GM21360 (cell line): ENCODE measurements at regions not wholly inside any gene's neighbourhood (a gene's known extent, or its start where the extent isn't known, plus 50 kb on each side); places are given as distances from the start of the nearest gene placed in this dataset.

Experiments used
- ATAC-seq: cut with Tn5 transposase; IDR thresholded peaks from one replicate; pipeline ENCODE4 v1.9.1; 2021; ENCODE audit warnings: mild to moderate bottlenecking, moderate library complexity; ENCODE audit not compliant: unreplicated experiment

DNA sequence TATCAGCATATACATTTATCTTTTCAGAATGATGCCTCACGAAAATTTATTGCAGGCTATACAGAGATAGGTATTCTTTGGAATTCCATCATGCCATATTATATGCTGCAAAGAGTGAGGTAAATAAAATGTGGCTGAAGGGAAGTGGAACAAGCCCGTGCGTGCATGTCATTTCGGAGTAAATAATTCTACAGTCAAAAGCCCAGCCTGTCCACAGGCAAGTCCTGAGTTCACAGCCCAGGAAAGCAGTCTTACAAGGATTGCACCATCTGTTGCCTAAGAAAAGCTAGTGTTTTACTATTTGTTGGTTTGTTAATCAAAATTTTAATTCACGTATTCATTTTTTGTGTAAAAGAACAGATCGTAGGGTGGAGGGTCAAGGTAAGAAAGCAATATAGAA, 292.4 kb upstream of the AKR1E2 start:
- ATAC-seq, result no peak

DNA sequence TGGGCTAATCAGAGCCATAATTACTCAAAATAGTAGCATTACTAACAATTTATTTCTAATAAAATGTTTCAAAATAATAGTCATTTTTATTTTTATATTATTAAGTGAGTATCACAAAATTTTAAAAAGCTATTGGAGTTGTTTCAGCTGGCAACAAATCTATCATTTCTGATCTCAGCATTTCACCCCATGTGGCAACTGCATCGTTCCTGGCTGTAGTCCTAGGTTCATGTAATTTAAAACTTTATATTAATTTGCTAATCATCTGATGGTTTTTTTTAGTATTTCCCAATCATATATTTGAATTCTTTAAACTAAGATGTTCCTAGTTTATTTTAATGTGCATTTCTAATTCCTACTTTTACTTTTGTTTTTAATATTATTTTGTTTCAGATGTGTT, 293.0 kb upstream of the AKR1E2 start:
- ATAC-seq, result no peak

DNA sequence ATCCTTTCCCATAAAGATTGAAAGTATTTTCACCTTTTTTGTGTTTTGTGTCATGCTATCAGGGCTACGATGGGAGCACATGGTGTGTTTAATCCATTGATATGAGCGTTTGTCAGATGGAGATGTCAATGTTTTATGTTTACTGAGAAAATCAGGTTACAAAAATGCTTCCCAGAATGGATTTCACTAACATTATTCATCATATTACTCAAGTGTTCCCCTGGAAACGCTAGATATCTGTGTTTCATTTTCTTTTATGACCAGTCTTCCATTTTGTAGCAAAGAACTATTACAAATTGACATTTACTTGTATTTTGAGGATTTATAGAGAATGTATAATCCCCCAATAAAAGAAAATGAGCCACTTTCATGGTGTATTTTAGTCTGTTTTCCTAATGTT, 293.5 kb upstream of the AKR1E2 start:
- no peak for ATAC-seq

DNA sequence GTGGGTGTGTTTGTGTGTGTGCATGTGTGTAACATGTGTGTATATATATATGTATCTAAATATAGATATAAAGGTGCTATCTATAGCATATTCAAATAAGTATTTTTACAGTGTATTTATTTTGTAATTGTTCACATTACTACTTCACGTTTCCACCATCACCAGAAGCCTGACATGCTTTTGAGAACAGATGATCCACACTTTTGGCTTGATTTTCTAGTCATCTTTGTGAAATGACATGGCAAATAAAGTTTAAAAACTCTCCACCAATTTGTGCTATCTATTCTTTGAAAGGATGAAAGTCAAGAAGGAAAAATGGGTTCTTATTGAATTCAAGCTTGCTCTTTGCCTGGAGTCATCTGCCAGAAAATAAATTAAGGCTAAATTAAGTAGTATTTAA, 294.0 kb upstream of the AKR1E2 start:
- no peak for ATAC-seq

DNA sequence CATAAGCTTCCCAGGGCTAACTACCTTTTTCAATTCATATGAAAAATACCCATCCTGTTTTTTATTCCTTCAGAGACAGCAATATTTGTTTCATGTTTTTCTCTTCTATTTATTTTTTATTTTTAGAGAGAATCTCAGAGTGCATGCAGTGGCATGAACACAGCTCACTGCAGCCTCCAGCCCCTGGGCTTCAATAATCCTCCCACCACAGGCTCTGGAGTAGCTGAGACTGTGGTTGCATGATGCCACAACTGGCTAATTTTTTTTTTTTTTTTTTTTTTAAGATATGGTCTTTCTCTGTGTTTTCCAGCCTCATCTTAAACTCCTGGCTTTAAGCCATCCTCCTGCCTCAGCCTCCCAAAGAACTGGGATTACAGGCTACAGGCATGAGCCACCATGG, 296.7 kb upstream of the AKR1E2 start:
- no peak for ATAC-seq

DNA sequence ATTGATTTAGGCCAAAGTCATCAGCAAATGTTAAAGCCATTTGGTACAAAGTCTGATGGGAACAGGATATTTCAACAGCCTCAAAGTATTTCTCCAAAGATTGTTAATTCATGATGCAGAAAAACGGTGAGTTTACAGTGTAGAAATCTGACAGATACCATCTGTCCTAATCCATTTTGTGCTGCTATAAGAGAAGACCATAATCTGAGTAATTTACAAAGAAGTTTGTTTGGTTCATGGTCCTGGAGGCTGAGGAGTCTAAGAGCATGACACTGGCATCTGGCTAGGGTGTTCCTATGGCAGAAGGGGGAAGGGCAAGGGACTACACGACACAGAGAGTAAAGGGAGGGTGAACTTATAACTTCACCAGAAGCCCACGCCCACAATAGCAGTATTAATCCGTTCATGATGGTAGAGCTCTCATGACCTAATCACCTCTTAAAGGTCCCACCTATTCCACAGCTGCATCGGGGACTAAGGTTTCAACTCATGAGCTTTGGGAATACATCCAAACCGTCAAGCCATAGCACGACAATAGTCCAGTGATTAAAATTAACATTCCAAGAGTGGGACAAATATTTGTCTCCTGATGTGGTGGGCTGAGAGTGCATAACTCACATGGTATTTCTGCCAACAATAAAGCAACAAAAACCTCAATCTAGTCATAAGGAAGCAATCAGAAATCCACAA, 298.6 kb upstream of the AKR1E2 start:
- ATAC-seq, result no peak

DNA sequence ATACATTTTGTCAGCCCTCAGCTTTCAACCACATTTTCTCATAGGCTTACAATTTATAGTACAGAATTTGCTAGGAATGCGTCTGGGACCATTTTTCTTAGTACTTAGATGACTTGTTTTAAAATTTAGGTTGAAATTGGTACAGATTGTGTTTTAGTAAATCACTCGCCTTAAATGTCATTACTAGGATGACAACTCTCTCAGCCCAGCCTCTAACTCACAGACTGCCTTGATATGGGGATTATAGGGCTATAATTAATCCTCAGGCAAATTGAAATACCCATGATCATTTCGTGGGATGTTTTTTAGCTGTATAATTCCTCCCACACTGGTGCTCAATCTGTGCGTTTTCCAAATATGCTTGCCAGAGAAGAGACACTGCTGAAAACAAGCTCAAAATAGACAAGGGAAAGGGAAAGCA, 299.7 kb upstream of the AKR1E2 start:
- ATAC-seq, result no peak

DNA sequence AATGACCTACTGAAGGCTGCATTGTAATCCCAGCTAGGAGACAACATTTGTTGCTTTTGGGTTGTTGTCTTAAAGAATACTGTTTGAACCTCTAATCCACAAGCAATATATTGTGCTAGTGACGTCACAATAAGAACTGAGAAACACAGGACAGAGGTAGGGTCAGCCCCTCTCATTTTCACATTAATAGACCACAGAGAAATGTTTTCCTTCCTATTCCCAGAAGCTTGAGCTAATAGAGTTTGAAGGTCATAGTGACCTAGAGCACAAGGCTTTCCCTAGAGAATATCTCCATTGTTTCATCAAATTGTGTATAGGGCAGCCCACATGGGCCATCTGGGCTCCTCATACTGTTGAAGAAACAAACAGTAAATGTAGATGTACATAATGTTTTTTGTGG, 300.9 kb upstream of the AKR1E2 start:
- no peak for ATAC-seq

DNA sequence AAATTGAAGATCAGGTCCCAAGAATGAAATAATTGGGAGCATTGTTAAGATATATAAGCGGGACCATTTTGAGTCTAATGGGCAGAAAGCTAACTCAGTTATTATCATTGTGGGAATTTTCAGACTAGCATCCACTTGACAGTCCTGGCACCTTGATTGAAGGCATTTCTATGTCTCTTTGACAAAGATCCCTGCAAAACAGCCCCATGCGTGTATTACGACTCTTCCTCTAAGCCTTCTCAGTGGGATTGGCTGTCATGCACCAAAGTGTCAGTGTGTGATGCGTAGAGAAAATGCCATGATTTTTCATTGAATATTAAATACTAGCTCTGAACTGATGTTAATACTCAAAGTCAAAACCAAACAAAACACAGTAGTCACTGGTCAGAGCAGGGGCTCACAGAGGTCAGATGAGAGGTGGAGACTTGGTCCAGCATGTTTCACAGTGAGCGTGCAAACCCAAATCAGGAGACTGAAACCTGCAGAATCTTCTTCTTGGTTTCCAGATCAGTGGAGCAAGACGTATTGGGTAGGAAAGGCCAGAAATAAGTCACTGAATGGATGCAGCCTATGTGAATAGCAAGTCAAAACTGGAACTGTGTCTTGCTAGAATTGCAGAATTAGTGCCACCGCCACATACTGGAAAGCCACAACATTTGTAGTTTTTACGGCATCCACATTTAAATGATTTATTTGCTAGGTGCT, 303.6 kb upstream of the AKR1E2 start:
- peak; percentile 72 for ATAC-seq

DNA sequence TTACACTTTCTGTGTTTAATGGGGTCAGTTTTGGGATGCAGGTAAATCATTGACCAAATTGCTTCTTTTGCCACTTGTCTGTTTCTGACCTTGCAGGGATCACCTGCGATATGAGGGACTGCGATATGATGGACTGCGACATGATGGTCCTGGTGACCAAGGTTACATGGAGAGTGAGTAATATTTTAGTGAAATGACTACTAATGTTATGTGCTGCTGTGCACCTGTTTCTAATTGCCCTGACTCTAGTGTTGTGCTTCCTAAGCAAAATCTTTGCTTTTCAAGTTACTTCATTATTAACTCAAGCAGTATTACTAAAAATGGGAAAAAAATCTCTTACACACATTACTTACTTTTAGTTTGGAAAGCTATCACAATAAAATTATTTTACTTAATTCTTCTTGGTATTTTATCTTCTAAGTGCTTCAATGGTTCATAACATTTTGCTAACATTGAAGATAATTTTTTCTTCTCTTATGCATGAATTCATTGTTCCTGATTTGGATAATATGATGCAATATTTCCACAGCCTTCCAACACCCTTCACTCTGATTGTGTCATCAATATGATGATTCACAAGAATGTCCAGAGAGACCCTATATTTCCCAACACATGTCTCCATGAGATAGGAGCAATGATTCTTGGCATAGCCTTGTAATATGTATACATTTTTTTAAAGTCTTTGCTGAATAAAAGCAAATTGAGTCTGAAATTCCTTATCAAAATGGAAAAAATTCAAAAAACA, 306.2 kb upstream of the AKR1E2 start:
- ATAC-seq, result no peak

DNA sequence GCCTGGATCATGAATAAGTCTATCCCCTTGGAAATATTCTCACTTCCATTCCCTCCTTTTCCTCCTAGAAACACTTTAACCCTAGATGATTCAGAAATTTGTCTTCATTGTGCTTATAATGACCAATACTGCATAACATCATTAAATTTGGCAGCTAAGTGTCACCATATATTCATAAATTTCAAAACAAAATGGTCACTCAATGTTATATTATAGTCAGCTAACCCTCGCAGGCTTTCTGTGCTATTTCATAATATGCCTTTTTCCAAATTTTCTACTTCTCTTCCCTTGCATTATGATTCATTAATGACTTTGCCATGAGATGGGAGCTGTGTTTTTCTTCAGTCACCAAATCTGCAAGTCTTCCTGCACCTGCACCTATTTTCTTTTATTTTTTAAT, 308.3 kb upstream of the AKR1E2 start:
- ATAC-seq, result no peak

DNA sequence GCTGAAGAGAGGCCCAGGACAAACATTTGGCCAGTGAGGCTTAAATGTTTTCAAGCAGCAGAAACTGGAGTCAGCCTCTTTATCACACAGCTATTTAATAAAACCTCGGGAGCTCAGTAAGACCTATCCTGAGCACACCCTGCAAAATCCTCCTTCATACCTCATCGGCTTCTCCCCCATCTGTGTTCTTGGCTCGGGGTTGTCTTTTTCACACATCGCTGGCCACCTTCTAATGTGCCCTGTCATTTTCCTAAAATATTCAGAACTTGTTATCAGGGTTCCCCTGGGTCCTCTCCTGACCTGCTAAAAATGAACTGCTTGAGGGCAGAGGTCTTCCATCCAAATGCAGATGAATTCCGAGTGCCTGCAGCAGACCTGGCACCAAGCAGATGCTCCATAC, 310.3 kb upstream of the AKR1E2 start:
- no peak for ATAC-seq

DNA sequence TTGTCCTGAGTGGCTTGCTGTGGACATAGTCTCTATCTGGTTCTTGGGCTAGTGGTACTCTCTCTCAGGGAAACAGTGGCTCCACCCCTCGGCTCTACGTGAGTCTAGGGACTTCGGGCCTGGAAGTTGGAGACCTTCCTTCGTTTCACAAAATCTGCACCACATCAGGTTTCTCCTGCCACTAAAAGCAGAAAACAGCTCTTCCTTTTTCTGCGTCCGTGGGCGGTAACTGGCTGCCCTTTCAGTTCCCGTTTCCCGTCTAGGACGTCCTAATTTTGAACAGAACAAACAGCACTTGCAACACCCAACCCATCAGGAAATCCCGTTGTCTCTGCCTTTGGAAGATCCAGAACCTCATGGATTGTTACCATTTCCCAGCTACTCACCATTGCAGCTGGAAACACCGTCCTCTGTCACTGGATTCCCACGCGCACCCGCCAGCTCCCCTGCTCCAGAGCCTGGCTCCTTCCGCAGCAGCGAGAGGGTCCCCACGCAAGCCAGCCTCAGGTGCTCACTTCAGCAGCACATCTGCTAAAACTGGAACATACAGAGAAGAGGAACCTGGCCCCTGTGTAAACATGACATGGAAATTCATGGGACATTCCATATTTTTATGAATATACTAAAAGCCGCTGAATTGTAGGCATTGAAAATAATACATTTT, 311.4 kb upstream of the AKR1E2 start:
- no peak for ATAC-seq

DNA sequence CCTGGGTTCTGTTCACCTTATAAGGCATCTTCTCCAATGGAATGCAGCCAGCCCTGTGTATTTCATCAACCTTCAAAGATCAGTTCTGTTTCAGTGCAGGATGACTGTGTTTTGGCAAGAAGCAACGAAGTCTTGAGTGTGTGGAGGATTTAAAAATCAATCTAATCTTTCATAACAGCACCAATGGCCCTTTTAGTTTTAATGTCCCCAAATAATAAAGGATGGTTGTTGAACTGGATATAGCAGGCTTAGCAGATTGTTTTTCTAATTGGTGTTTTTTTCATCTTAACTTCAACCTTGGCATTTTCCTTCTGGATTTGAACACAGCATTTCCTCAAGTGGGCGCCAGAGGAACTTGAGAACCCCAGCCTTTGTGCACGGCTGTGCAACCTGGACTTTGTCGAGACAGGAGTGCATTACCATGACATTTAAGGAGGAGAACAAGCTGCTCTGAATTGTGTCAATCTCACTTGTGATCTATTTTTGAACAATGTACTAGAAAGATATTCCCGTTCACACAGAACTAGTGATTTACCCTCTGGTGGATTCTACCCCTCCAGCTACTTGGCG, 313.3 kb upstream of the AKR1E2 start:
- no peak for ATAC-seq

DNA sequence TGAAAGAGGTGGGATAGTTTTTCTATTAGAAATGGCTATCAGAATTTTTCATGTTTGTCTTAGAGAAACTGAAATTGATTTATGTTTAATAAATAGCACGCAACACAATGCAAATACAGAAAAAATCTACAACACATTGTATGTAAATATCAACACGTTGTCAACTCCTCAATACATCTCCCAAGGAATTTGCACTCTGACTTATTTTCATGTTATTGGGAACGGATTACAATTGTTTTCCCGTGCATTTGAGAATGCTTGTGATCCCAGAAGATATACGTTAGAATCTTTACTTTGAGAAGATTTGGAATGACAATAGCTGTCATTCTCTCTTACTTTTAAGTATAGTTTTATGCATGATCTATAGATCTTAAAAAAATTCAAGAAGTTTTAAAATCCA, 313.8 kb upstream of the AKR1E2 start:
- no peak for ATAC-seq

DNA sequence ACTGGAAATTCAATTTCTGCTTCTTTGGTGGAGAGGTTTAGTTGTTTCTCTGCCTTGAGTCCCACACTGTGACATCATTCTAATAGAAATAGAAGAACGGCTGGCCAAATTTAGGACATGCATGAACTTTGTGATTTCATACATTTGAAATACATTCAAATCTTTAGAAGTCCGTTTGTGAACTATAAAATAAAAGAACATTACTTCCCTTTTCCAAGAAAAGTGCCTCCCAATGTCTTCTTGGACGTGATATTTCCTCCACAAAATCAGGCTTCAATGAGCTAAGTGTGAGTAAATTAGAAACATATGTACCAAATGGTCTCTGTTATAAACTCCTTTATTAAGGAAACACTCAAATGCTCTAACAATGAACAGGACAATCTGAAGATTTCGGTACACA, 314.5 kb upstream of the AKR1E2 start:
- ATAC-seq, result no peak

DNA sequence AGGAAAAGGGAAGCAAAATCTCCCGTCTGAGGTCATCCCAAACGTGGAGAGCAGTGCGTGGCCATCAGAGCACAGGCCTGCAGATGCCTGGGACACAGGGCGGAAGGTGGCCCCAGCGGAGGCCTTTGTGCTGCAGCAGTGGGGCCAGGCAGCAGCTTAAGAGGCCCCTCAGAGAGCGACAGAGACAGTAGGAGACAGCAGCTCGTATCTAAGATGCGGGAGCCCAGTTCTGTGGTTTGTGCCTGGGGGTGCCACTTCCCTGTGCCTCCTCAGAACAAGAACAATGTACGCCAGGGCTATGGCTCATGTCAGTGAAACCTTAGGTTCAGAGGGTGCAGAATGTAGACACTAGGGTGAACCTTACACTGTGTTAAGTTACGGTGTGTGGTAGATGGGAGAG, 316.6 kb upstream of the AKR1E2 start:
- no peak for ATAC-seq

DNA sequence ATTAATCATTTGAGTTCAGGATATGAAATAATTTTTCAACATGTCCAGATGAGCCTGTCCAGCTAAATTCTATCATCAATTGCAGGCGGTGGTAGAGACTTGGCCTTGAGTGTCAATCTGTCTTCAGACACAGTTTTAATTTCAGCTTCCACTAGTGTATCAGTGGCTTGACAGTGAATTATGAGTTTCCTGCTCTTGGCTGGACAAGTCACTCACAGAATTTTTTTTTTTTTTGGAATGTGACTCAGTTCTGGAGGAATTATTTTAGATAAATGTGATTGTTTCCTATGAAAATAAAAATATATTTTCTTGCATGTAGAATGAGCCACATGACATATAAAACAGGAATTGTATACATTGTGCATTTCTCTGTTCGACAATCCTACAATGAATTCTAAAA, 319.9 kb upstream of the AKR1E2 start:
- ATAC-seq, result no peak

DNA sequence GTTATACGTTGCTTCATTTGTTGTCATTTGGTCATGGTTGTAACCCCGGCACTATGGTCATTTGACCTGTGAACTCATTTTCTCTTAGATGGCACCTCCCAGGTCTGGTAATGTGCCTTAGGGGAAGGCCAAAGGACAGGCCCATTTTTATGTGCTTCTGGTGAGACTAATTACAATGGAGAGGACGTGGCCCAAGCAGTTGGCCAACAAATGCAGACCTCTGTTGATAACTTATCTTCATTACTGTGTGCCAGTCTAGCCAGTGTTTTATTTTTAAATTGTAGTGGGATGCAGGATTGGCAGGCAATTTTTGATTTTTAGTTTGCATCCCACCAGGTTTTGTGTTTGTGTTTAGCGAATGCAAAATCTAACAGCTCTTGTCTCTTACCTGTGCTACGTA, 321.5 kb upstream of the AKR1E2 start:
- no peak for ATAC-seq

DNA sequence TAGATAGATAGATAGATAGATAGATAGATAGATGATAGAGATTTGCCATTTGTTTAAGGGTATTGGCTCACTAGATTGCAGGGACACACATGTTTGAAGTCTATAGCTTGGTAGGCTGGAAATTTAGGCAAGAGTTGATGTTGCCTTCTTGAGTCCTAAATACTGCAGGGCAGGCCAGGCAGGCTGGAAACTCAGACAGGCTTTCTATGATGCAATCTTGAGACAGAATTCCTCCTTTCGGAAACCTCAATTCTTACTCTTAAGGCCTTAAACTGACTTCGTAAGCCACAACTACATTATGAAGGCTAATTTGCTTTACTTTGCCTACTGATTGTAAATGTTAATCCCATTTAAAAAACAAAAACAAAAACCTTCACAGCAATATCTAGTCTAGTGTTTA, 322.9 kb upstream of the AKR1E2 start:
- ATAC-seq, result no peak

DNA sequence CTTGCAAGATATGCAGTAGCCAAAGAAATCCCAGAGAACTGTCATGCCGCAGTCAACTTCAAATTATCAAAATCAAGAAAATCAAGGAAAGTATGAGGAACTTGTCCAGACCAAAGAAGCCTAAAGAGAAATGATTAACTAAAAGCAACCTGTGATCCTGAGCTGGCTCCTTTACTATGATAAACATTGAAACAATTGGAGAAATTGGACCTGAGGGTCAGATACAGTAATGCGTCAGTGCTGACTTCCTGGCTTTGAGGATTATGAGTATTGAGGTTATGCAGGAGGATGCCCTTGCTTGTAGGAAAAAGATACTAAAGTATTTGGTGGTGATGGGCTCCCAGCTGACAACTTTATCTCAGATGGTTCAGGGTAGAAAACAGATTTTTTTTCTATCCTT, 324.7 kb upstream of the AKR1E2 start:
- ATAC-seq, result no peak
